ENCODE measurements at regions not wholly inside any gene's neighbourhood (a gene's known extent, or its start where the extent isn't known, plus 50 kb on each side); places are given as distances from the start of the nearest gene placed in this dataset.

DNA sequence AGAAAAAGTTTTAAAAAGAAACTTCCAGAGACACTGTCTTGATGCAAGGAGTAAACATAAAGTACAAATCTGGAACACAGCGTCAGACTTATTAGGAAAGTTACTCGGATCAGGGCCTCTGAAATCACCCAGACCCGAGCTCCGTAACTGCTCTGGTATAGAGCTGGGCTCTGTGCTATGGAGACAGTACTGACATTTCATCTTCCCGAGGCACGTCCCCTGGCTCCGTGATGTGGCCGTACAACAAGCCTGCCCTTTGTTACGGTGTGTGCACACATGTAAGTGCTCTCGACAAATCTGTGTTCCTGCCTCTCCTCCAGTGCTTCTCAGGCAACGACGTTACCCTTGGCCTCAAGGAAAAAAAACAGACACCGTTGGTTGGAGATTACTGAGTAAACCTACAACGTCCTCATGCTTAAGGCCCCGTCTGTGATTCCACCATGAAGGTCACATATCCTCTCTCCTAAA, 107.0 kb upstream of the IRF2BP2 start:
- no peaks in the 10 kb centered on the region for H3K9me3 ChIP-seq (ENCODE audit: control insufficient read depth in 1 of 2, insufficient read depth in 1 of 2, low read length in 2 of 2)
- Mint-ChIP-seq H3K9me3 (no peaks in the 10 kb centered on the region), H3K4me1 (ENCODE audit: low read depth) (peaks cover 41% of the 10 kb centered on the region), H3K27ac (no peak overlapping the region), H3K36me3 (ENCODE audit: low read depth) (no peaks in the 10 kb centered on the region), H3K27me3 (no peaks in the 10 kb centered on the region), H3K4me3 (no peak overlapping the region)
- no peak overlapping the region for H3K4me3 ChIP-seq (ENCODE audit: low read length)
- intact Hi-C loops (cut with DNase I, micrococcal nuclease): no loop called here
- peaks cover 4% of the 10 kb centered on the region for H3K4me1 ChIP-seq (ENCODE audit: insufficient read depth, low read length)
- CTCF ChIA-PET: interaction anchor here (0.5 kb wide), 1 partner anchor 1099 kb away, joined by 3 read pairs; no protein-coding TSS in a partner anchor
- H3K36me3 ChIP-seq (ENCODE audit: insufficient read depth, low read length): no peaks in the 10 kb centered on the region
- no peak for DNase-seq
- TF ChIP-seq, protein P1, sequence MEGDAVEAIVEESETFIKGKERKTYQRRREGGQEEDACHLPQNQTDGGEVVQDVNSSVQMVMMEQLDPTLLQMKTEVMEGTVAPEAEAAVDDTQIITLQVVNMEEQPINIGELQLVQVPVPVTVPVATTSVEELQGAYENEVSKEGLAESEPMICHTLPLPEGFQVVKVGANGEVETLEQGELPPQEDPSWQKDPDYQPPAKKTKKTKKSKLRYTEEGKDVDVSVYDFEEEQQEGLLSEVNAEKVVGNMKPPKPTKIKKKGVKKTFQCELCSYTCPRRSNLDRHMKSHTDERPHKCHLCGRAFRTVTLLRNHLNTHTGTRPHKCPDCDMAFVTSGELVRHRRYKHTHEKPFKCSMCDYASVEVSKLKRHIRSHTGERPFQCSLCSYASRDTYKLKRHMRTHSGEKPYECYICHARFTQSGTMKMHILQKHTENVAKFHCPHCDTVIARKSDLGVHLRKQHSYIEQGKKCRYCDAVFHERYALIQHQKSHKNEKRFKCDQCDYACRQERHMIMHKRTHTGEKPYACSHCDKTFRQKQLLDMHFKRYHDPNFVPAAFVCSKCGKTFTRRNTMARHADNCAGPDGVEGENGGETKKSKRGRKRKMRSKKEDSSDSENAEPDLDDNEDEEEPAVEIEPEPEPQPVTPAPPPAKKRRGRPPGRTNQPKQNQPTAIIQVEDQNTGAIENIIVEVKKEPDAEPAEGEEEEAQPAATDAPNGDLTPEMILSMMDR (IDR thresholded peaks at IDR 0.05): no peak
- POLR2A ChIA-PET: interaction anchor here (1.0 to 2.3 kb wide), 2 partner anchors 105 kb away, joined by 7 to 11 read pairs; no protein-coding TSS in a partner anchor
- no peak overlapping the region for H3K27ac ChIP-seq (ENCODE audit: low read depth in 1 of 2, low read length in 2 of 2)
- ATAC-seq (ENCODE audit: poor library complexity): no peak
- H3K27me3 ChIP-seq (ENCODE audit: control insufficient read depth in 1 of 2, insufficient read depth in 2 of 2, low read length in 2 of 2): no peaks in the 10 kb centered on the region

DNA sequence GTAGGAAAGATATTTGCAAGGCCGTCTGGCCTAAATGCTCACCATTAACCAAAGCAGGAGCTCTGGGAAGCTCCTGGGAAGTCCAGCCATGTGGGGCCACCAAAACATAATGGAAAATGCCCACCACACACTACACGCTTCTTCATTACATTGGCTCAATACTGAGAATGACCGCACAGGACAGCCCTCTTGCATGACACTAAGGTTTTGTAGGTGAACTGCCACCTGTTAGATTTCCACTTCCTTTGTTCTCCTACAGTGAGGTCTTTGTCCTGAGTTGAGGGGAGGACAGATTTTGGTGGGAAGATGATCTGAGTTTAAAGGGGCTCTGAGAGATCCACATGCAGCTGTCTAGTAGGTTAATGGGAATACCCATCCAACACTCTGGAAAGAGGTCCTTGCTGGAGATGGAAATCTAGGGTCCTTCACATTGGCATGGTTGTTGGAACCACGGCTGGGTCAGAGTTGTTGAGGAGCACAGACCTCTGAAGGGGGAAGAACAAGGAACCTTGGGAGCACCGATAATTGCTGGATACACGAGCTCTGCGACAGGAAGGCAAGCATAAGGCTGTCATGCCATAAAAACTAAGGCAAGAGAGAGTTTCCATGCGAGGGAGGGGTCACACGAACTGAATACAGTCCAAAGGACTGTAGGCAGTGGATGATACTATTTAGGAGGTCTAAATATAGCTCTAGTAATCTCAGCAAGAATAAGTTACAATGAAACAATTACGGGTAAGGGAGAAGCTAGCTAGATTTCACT, 105.5 kb upstream of the IRF2BP2 start:
- intact Hi-C loops (cut with DNase I, micrococcal nuclease): no loop called here
- Histone ChIP-seq H3K36me3 (ENCODE audit: insufficient read depth, low read length) (no peaks in the 10 kb centered on the region), H3K4me1 (ENCODE audit: insufficient read depth, low read length) (peaks cover 4% of the 10 kb centered on the region), H3K9me3 (ENCODE audit: control insufficient read depth in 1 of 2, insufficient read depth in 1 of 2, low read length in 2 of 2) (no peaks in the 10 kb centered on the region), H3K27ac (ENCODE audit: low read depth in 1 of 2, low read length in 2 of 2) (no peak overlapping the region), H3K4me3 (ENCODE audit: low read length) (no peak overlapping the region), H3K27me3 (ENCODE audit: control insufficient read depth in 1 of 2, insufficient read depth in 2 of 2, low read length in 2 of 2) (no peaks in the 10 kb centered on the region)
- ChIA-PET POLR2A (interaction anchor here (1.0 to 1.3 kb wide), 2 partner anchors 9 to 104 kb away, joined by 6 to 7 read pairs; no protein-coding TSS in a partner anchor), CTCF (interaction anchor here (0.6 kb wide), 1 partner anchor 383 kb away, joined by 3 read pairs; no protein-coding TSS in a partner anchor)
- no peaks in the 10 kb centered on the region for H3K27me3 Mint-ChIP-seq
- H3K4me1 Mint-ChIP-seq (ENCODE audit: low read depth): peaks cover 26% of the 10 kb centered on the region
- no peaks in the 10 kb centered on the region for H3K36me3 Mint-ChIP-seq (ENCODE audit: low read depth)
- DNase-seq (no peak), ATAC-seq (ENCODE audit: poor library complexity) (no peak)
- TF ChIP-seq, protein P1 (IDR thresholded peaks at IDR 0.05): no peak
- no peaks in the 10 kb centered on the region for H3K9me3 Mint-ChIP-seq
- H3K4me3 Mint-ChIP-seq: no peak overlapping the region
- no peak overlapping the region for H3K27ac Mint-ChIP-seq

DNA sequence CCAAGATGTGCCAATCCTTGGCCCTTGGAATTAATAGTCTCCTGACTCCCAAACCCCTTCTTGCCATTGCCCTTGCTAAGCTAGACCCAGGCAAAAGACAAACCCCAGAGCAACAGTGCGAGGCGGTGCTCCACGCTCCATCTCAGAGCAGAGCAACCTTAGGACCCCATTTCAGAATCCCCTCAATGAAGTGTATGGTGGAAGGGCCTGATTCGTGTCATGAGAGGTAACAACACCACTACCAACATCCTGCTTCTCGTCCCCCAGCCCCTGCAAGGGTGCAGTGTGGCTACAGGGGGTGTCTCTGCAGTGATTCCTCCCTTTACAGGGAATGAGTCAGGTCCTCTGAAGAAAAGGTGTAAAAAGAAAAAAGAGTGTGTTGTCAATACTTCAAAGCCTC, 103.9 kb upstream of the IRF2BP2 start:
- peaks cover 15% of the 10 kb centered on the region for H3K4me1 Mint-ChIP-seq (ENCODE audit: low read depth)
- no peak for DNase-seq
- intact Hi-C loops (cut with DNase I, micrococcal nuclease): no loop called here
- Histone ChIP-seq H3K4me1 (ENCODE audit: insufficient read depth, low read length) (peaks cover 4% of the 10 kb centered on the region), H3K4me3 (ENCODE audit: low read length) (no peak overlapping the region), H3K36me3 (ENCODE audit: insufficient read depth, low read length) (no peaks in the 10 kb centered on the region), H3K27me3 (ENCODE audit: control insufficient read depth in 1 of 2, insufficient read depth in 2 of 2, low read length in 2 of 2) (no peaks in the 10 kb centered on the region), H3K9me3 (ENCODE audit: control insufficient read depth in 1 of 2, insufficient read depth in 1 of 2, low read length in 2 of 2) (no peaks in the 10 kb centered on the region), H3K27ac (ENCODE audit: low read depth in 1 of 2, low read length in 2 of 2) (no peak overlapping the region)
- CTCF ChIA-PET: no interaction called here
- H3K9me3 Mint-ChIP-seq: no peaks in the 10 kb centered on the region
- POLR2A ChIA-PET: no interaction called here
- no peaks in the 10 kb centered on the region for H3K36me3 Mint-ChIP-seq (ENCODE audit: low read depth)
- H3K4me3 Mint-ChIP-seq: no peak overlapping the region
- no peaks in the 10 kb centered on the region for H3K27me3 Mint-ChIP-seq
- TF ChIP-seq, protein P1 (IDR thresholded peaks at IDR 0.05): no peak
- H3K27ac Mint-ChIP-seq: no peak overlapping the region
- no peak for ATAC-seq (ENCODE audit: poor library complexity)
